GM10266 (cell line): ENCODE measurements at regions not wholly inside any gene's neighbourhood (a gene's known extent, or its start where the extent isn't known, plus 50 kb on each side); places are given as distances from the start of the nearest gene placed in this dataset.

Experiments
- DNase-seq: peaks from one replicate; pipeline ENCODE4 v3.0.0; 2012; ENCODE audit errors: extremely low spot score
- CTCF ChIP-seq: IDR thresholded peaks from 2 replicates; pipeline ENCODE4 v1.5.1; 2012; ENCODE audit warnings: mild to moderate bottlenecking, low read depth; ENCODE audit not compliant: control insufficient read depth, insufficient read depth; ENCODE audit errors: missing control alignments

DNA sequence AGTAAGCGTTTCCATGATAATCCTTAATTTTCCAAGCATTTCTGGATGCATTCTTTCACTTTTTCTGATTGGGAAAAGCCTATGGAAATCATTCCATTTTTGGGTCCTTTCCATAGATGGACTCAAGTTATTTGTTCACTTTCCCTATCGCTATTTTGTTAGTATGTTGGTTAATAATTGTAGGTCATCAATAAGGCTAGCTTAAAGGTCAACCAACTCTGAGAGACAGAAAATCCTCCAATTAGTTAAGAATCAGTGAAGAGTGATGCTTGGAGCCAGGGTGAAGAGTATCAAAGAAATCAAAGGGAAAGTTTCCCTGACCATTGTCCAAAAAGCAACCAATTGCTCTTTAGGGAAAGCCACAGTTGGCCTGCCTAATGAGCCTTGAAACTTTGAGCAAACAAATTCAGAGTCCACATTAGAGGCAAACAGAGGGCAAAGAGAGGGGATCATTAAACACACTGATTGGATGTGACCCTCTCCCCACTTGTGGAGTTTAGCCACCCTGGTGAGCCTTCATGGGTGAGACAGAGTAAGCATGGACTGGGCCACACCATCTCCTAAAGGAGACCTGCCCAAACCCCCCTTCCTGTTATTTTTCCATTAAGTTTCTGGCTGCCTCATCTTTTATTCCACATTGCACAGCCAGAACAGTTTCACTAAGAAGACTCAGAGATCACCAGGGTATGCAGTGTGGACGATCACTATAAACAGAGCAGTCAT lies 133.4 kb upstream of the DYNLRB2 start:
- TF ChIP-seq CTCF: no peak
- no peak for DNase-seq

DNA sequence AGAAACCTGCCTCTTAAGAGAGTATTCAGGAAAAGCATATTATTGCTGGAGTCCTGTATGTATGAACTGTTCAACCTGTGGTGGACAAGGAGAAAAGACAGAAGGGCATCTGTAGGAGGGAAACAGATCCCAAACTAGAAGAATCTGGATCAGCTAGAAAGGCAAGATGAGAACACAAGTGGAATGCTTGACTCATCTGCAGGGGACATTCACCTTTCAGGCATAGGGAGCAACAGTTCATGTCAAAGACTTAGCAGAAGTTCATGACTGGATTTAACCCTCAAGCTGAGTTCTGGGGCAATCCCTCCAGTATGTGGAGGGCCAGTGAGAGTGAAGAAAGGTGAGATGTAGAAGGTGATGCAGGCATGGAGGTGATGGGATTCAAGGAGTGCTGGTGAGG lies 135.9 kb upstream of the DYNLRB2 start:
- no peak for TF ChIP-seq CTCF
- DNase-seq: no peak

DNA sequence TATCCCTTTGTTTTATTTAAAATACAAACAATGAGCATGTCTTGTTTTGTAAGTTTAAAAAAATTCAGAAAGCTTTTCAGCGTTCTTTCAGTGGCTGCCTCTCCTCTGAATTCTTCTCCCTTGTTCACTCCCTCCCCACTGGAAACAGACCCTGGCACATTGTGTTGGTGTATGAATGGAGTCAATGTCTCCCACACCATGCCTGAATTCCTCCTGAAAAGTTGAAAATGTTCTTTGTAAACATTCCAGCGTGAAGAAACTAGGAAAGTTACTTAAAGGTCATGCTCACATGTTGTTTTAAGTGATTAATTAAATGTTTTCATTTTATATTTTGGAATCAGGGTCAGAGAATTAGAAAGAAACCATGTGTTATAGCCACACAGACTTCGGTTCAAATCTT lies 136.9 kb upstream of the DYNLRB2 start:
- no peak for DNase-seq
- no peak for TF ChIP-seq CTCF

DNA sequence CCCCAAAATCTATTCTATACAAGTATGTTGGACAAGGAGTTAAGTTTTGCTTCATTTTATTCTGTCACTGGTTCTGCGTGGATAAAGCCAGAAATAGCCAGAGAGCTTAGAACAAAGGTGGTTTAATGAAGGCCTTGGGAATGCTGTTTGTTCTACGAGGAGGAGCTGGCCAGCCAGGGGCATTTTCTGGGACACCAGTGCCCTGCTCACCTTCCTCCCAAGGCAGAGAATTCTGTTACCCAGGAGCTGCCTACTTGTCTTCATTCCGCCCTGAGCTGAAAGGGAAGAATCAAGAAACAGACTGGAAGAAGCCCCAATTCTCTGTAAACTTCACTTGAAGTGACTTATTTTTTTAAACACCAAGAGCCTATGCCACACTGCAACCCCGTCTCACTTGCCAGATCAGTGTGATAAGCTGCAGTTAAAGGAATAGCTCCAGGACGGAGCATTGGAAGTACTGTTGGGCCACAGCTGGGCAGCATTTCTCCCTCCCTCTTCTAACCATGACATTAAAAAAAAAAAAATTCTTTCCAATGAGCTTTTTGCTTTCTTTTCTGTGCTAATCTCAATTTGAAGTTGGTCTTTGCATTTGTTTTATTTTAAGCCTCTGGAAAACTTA lies 149.8 kb upstream of the DYNLRB2 start:
- no peak for TF ChIP-seq CTCF
- DNase-seq: no peak

- DNase-seq: no peak
- TF ChIP-seq CTCF: no peak
Measured at GRCh38 chr16:80390046-80390445, 150.7 kb upstream of the DYNLRB2 start.

DNA sequence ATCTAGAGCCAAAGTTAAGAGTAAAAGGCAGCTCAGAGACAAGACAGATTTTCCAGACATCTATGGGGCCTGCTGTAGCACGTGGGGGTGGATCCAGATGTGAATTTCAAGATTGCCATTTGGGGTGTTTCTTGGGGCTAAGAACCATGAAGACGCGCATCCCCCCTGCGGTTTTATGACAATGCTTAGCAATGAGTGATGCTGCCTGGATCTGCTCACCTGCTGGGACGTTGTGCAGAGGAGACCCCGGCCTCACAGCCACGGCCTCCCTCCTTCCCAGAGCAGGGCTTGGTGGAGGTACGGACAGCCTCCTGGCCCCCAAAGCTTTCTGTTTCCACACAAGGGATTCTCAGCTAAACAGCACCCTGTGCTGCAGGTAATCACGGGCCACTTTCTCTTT lies 151.5 kb upstream of the DYNLRB2 start:
- no peak for DNase-seq
- TF ChIP-seq CTCF: no peak

DNA sequence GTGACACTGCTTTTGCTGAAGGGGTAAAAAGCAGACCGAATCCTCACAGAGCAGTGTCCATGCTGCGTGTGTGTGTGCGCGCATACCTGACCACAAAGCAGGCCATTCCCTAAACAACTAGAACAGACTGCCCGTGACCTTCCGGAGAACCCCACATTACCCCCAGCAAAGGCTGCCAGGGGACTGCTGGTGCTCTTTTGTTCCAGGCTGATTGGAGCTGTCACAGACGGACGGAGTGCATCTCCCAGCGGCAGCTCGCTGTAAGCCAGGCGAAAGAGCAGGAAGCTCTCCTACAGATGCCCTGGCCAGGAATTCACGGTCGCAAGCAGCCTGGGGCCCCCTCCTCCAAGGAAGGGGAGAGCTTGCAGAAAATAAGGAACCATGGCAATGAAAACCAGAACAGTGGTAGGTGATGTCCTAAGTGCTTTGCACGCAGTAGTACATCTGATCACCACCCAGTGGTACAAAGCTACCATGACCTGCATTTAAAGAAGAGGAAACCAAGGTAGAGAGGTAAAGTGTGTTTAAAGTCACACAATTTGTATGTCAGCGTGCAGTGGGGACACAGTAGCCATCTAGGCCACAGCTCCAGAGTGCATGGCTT lies 153.4 kb upstream of the DYNLRB2 start:
- DNase-seq: no peak
- TF ChIP-seq CTCF: no peak
